Tibial nerve (tissue), 4 donors: ENCODE measurements at regions not wholly inside any gene's neighbourhood (a gene's known extent, or its start where the extent isn't known, plus 50 kb on each side); places are given as distances from the start of the nearest gene placed in this dataset.
A peak's percentile ranks its signal among the peaks of the same experiment; 100 is the strongest.

Experiments used
- DNase-seq, 2 donors: peaks; one replicate each; pipeline ENCODE4 v3.0.0-alpha.2; 2019; ENCODE audit warnings: low spot score in 2 of 2
- H3K27ac ChIP-seq, 4 donors: fragments of 200-600 bp; sonication (generic) in 3 of 4; one replicate each; pipeline ENCODE4 v1.5.1; 2017 to 2019; ENCODE audit warnings: mild to moderate bottlenecking in 1 of 4
- H3K27me3 ChIP-seq, 2 donors: fragments of 200-600 bp; sonication (generic) in 1 of 2; one replicate each; pipeline versions ENCODE4 v1.5.1 to v1.6.0; 2017 to 2019
- H3K36me3 ChIP-seq, 3 donors: fragments of 200-600 bp; sonication (generic); one replicate each; pipeline ENCODE4 v1.5.1; 2018 to 2019
- H3K4me1 ChIP-seq, 4 donors: fragments of 200-600 bp; sonication (generic) in 3 of 4; one replicate each; pipeline ENCODE4 v1.5.1; 2017 to 2019
- H3K4me3 ChIP-seq, 4 donors: fragments of 200-600 bp; sonication (generic) in 3 of 4; one replicate each; pipeline ENCODE4 v1.5.1; 2017 to 2019; ENCODE audit warnings: mild to moderate bottlenecking in 1 of 4, moderate library complexity in 1 of 4
- H3K9me3 ChIP-seq, 4 donors: fragments of 200-600 bp; sonication (generic) in 3 of 4; one replicate each; pipeline ENCODE4 v1.5.1; 2017 to 2019
- CTCF ChIP-seq, 5 experiments: fragments of 200-600 bp in 3 of 5; fragments of 450-650 bp in 2 of 5; sonication (generic) in 3 of 5; IDR thresholded peaks; one replicate each; pipeline ENCODE4 v1.5.1; 2016 to 2019; ENCODE audit warnings: antibody characterized with exemption in 5 of 5, mild to moderate bottlenecking in 3 of 5, moderate library complexity in 2 of 5
- EP300 ChIP-seq, 2 donors: sonication (generic); formaldehyde crosslinking; IDR thresholded peaks; one replicate each; pipeline ENCODE4 v1.6.1; 2017; ENCODE audit warnings: antibody characterized with exemption in 2 of 2, mild to moderate bottlenecking in 1 of 2
- POLR2A ChIP-seq, 2 donors: fragments of 450-650 bp; IDR thresholded peaks; one replicate each; pipeline ENCODE4 v1.6.1; 2017; ENCODE audit warnings: antibody characterized with exemption in 2 of 2, mild to moderate bottlenecking in 2 of 2, moderate library complexity in 2 of 2
- WGBS, 2 donors: methylation state at CpG; one replicate each; pipeline ENCODE4 v1.1.5; 2018; 5-methylcytosine and 5-hydroxymethylcytosine counted together

GRCh38 chr14:76923431-76924370, 97.5 kb downstream of the LRRC74A start:
- WGBS, 2 donors, result 65% methylated on average over 19 to 22 of the region's 22 CpGs
- H3K27ac ChIP-seq, result peak overlapping the region in 2 of 4 donors; percentile 31 to 71
- TF ChIP-seq CTCF (IDR thresholded peaks at IDR 0.05) (no peak), EP300 (IDR thresholded peaks at IDR 0.05) (no peak), POLR2A (IDR thresholded peaks at IDR 0.05) (no peak)

GRCh38 chr14:76922584-76922983, 96.4 kb downstream of the LRRC74A start:
- TF ChIP-seq POLR2A (IDR thresholded peaks at IDR 0.05) (no peak), EP300 (IDR thresholded peaks at IDR 0.05) (no peak), CTCF (IDR thresholded peaks at IDR 0.05) (no peak)
- 23 to 29% methylated on average over 11 of the region's 12 CpGs for WGBS, 2 donors
- H3K27ac ChIP-seq, result peak overlapping the region in 2 of 4 donors; percentile 47 to 71
- no peak for DNase-seq
- no peaks in the 10 kb centered on the region for H3K9me3 ChIP-seq
- peaks cover 10 to 92% (median 49%) of the 10 kb centered on the region in 4 donors for H3K4me1 ChIP-seq
- H3K4me3 ChIP-seq, result no peak overlapping the region
- no peaks in the 10 kb centered on the region for H3K36me3 ChIP-seq
- H3K27me3 ChIP-seq, result no peaks in the 10 kb centered on the region

More at GRCh38 chr14:76923431-76924370, 97.5 kb downstream of the LRRC74A start:
- Histone ChIP-seq H3K36me3 (no peaks in the 10 kb centered on the region), H3K4me1 (peaks cover 0 to 92% (median 38%) of the 10 kb centered on the region in 4 donors), H3K27me3 (no peaks in the 10 kb centered on the region), H3K4me3 (no peak overlapping the region), H3K9me3 (no peaks in the 10 kb centered on the region)
- no peak for DNase-seq

GRCh38 chr14:76922092-76922491, 95.9 kb downstream of the LRRC74A start:
- H3K27me3 ChIP-seq, result no peaks in the 10 kb centered on the region
- H3K4me1 ChIP-seq, result peaks cover 15 to 93% (median 54%) of the 10 kb centered on the region in 4 donors
- TF ChIP-seq CTCF (IDR thresholded peaks at IDR 0.05) (no peak), EP300 (IDR thresholded peaks at IDR 0.05) (no peak), POLR2A (IDR thresholded peaks at IDR 0.05) (no peak)
- H3K36me3 ChIP-seq, result no peaks in the 10 kb centered on the region
- DNase-seq, result no peak
- H3K4me3 ChIP-seq, result no peak overlapping the region
- no peaks in the 10 kb centered on the region for H3K9me3 ChIP-seq
- peak overlapping the region in 2 of 4 donors; percentile 47 to 71 for H3K27ac ChIP-seq
- 96 to 98% methylated on average over 5 of the region's 5 CpGs for WGBS, 2 donors

- 74 to 77% methylated on average over 4 of the region's 4 CpGs for WGBS, 2 donors
- Histone ChIP-seq H3K4me3 (no peak overlapping the region), H3K36me3 (no peaks in the 10 kb centered on the region), H3K4me1 (peaks cover 16 to 94% (median 57%) of the 10 kb centered on the region in 4 donors), H3K27ac (peak overlapping the region in 1 of 4 donors; percentile 71), H3K9me3 (no peaks in the 10 kb centered on the region), H3K27me3 (no peaks in the 10 kb centered on the region)
- no peak for TF ChIP-seq CTCF (IDR thresholded peaks at IDR 0.05)
- no peak for DNase-seq
These were observed 94.8 kb downstream of the LRRC74A start for GRCh38 chr14:76921088-76921399.

- H3K27ac ChIP-seq, result peak overlapping the region in 3 of 4 donors; percentile 73 to 97 (median 91)
- TF ChIP-seq POLR2A (IDR thresholded peaks at IDR 0.05) (no peak), EP300 (IDR thresholded peaks at IDR 0.05) (no peak), CTCF (IDR thresholded peaks at IDR 0.05) (no peak)
- H3K9me3 ChIP-seq, result no peaks in the 10 kb centered on the region
- 49 to 54% methylated on average over 13 of the region's 13 CpGs for WGBS, 2 donors
- no peak overlapping the region for H3K4me3 ChIP-seq
- H3K36me3 ChIP-seq, result no peaks in the 10 kb centered on the region
- DNase-seq, result no peak
- H3K27me3 ChIP-seq, result no peaks in the 10 kb centered on the region
- H3K4me1 ChIP-seq, result peaks cover 16 to 97% (median 58%) of the 10 kb centered on the region in 4 donors
These were observed 94.3 kb downstream of the LRRC74A start for GRCh38 chr14:76920331-76921087.
